Testis (tissue), 2 donors: ENCODE measurements at regions not wholly inside any gene's neighbourhood (a gene's known extent, or its start where the extent isn't known, plus 50 kb on each side); places are given as distances from the start of the nearest gene placed in this dataset.

Experiments used
- CTCF ChIP-seq, 3 experiments: fragments of 450-650 bp in 2 of 3; fragments of 200-600 bp in 1 of 3; sonication (generic) in 1 of 3; IDR thresholded peaks; one replicate each; pipeline ENCODE4 v1.5.1; 2016 to 2019; ENCODE audit warnings: antibody characterized with exemption in 3 of 3, mild to moderate bottlenecking in 2 of 3, moderate library complexity in 1 of 3
- POLR2A ChIP-seq: fragments of 450-650 bp; IDR thresholded peaks from one replicate; pipeline ENCODE4 v1.6.1; 2017; ENCODE audit warnings: antibody characterized with exemption, mild to moderate bottlenecking, moderate library complexity

GRCh38 chrY:8591821-8592516 lies 745.3 kb upstream of the TSPY4 start:
- TF ChIP-seq CTCF (IDR thresholded peaks at IDR 0.05) (no peak), POLR2A (no peak)
